DOHH2 (cell line): ENCODE measurements at regions not wholly inside any gene's neighbourhood (a gene's known extent, or its start where the extent isn't known, plus 50 kb on each side); places are given as distances from the start of the nearest gene placed in this dataset.
A peak's percentile ranks its signal among the peaks of the same experiment; 100 is the strongest.

ENCODE experiments used
- H3F3A ChIP-seq: fragments of 200-600 bp; sonication (generic), shearing (Covaris generic); 2 replicates; pipeline ENCODE4 v1.6.0; 2016; ENCODE audit warnings: antibody characterized with exemption, mild to moderate bottlenecking; ENCODE audit not compliant: control insufficient read depth, insufficient read depth
- H3K27ac ChIP-seq: fragments of 200-600 bp; sonication (generic); 2 replicates; pipeline ENCODE4 v1.5.1; 2014; ENCODE audit warnings: low read depth, mild to moderate bottlenecking, low read length, moderate library complexity
- H3K27me3 ChIP-seq: fragments of 200-600 bp; sonication (generic); 2 replicates; pipeline ENCODE4 v1.6.1; 2014; ENCODE audit warnings: mild to moderate bottlenecking, low read length, mixed read lengths; ENCODE audit not compliant: control insufficient read depth
- H3K36me3 ChIP-seq: fragments of 200-600 bp; sonication (generic); 2 replicates; pipeline ENCODE4 v1.6.1; 2014; ENCODE audit warnings: mild to moderate bottlenecking, low read length, moderate library complexity, mixed read lengths; ENCODE audit not compliant: control insufficient read depth
- H3K4me1 ChIP-seq: fragments of 200-600 bp; sonication (generic); 2 replicates; pipeline ENCODE4 v1.6.1; 2014; ENCODE audit warnings: mild to moderate bottlenecking, low read length, mixed read lengths; ENCODE audit not compliant: control insufficient read depth
- H3K4me2 ChIP-seq: fragments of 200-600 bp; sonication (generic); 2 replicates; pipeline ENCODE4 v1.6.0; 2014; ENCODE audit warnings: mild to moderate bottlenecking, low read length, moderate library complexity
- H3K4me3 ChIP-seq: fragments of 200-600 bp; sonication (generic); 2 replicates; pipeline ENCODE4 v1.5.1; 2014; ENCODE audit warnings: mild to moderate bottlenecking, low read length, mixed read lengths
- H3K79me2 ChIP-seq: fragments of 200-600 bp; sonication (generic); 2 replicates; pipeline ENCODE4 v1.6.1; 2014; ENCODE audit warnings: mild to moderate bottlenecking, low read length, mixed read lengths; ENCODE audit not compliant: control insufficient read depth
- H3K9me2 ChIP-seq: fragments of 200-600 bp; sonication (generic); replicated peaks from 2 replicates; pipeline ENCODE4 v1.6.1; 2014; ENCODE audit warnings: mild to moderate bottlenecking, low read length, mixed read lengths; ENCODE audit not compliant: control insufficient read depth
- H3K9me3 ChIP-seq: fragments of 200-600 bp; sonication (generic); 2 replicates; pipeline ENCODE4 v1.6.1; 2014; ENCODE audit warnings: antibody characterized with exemption, low read length, mixed read lengths; ENCODE audit not compliant: control insufficient read depth, insufficient read depth
- H4K20me1 ChIP-seq: fragments of 200-600 bp; sonication (generic); 2 replicates; pipeline ENCODE4 v1.6.0; 2014; ENCODE audit warnings: low read depth, mild to moderate bottlenecking, antibody characterized with exemption, low read length, moderate library complexity; ENCODE audit not compliant: control insufficient read depth, insufficient read depth
- CTCF ChIP-seq: fragments of 200-600 bp; sonication (generic); IDR thresholded peaks from one replicate; pipeline ENCODE4 v1.5.1; 2014; ENCODE audit warnings: antibody characterized with exemption, mild to moderate bottlenecking, low read depth, low read length; ENCODE audit not compliant: poor library complexity, severe bottlenecking
- EZH2phosphoT487 ChIP-seq: fragments of 200-600 bp; sonication (generic); IDR thresholded peaks from 2 replicates; pipeline ENCODE4 v1.6.1; 2017; ENCODE audit warnings: borderline replicate concordance, mild to moderate bottlenecking, antibody characterized with exemption, low read length, moderate library complexity, mixed read lengths

DNA sequence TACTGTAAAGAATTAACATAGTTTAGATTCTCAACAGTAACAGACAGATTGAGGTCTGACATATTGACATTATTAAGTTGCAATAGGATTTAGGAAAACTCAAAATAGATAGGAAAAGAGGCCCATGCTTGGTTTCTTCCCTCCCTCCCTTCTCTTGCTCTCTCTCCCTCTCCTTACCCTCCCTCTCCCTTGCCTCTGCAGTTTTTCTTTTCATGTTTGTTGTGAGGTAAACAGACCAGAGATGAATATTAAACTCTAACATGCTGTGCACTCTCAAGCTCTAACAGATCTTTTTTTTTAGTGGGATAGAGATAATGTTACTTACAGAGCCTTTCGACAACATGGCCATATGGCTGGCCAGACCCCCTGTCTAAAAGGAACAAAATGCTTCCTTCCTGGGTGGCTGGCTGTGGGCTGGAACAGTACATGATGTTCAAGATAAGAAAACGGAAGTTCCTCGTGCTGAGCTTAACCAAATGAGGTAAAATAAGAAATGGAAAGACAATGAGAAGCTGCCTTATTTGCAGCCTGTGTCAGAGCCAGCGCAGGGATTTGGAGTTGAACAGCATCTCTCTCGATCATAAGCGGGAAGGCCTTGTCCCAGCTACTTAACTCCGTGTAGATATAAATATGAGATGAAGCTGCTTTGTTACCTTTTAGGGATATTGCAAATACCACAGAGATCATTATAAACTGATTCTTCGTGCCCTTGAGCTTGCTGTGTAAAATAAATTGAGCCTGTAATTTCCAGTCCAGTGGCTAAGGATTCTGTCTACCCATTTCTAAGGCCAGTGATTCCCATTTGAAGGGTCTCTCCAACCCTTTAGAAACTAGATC lies 391.9 kb upstream of the NPVF start:
- H3K36me3 ChIP-seq: no peaks in the 10 kb centered on the region
- no peaks in the 10 kb centered on the region for H3K27me3 ChIP-seq
- no peaks in the 10 kb centered on the region for H3K9me2 ChIP-seq
- TF ChIP-seq EZH2phosphoT487: no peak
- no peak for TF ChIP-seq CTCF
- peak overlapping the region; percentile 8; the same call in 1 of the 2 replicates for H3K4me3 ChIP-seq
- H3K4me1 ChIP-seq: peaks cover 22% of the 10 kb centered on the region
- no peak overlapping the region for H3K27ac ChIP-seq
- H4K20me1 ChIP-seq: no peaks in the 10 kb centered on the region
- no peaks in the 10 kb centered on the region for H3F3A ChIP-seq
- peak overlapping the region; percentile 52 for H3K4me2 ChIP-seq
- H3K79me2 ChIP-seq: no peaks in the 10 kb centered on the region
- no peaks in the 10 kb centered on the region for H3K9me3 ChIP-seq

DNA sequence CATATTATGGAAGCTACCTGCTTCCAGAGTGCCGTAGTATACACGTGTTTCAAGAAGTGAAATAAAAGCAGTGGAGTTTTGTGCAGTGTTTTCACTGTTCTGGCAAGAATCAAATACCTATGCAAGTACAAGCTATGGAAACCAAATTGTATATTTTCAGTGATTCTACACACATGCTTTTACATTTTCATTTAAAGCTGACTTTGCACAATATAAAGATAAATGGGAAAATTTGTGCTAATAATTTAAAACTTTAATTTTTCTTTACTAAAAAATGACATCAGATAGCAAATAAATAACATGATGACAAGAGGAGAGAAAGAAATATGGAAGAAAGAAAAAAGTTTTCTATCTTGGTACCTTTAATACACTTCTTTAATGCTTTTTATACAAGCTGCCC lies 393.7 kb upstream of the NPVF start:
- no peaks in the 10 kb centered on the region for H3F3A ChIP-seq
- H3K79me2 ChIP-seq: no peaks in the 10 kb centered on the region
- no peaks in the 10 kb centered on the region for H3K27me3 ChIP-seq
- H3K4me2 ChIP-seq: no peak overlapping the region
- H3K9me2 ChIP-seq: no peaks in the 10 kb centered on the region
- no peak overlapping the region for H3K4me3 ChIP-seq
- no peaks in the 10 kb centered on the region for H3K9me3 ChIP-seq
- H3K36me3 ChIP-seq: no peaks in the 10 kb centered on the region
- H4K20me1 ChIP-seq: no peaks in the 10 kb centered on the region
- no peak overlapping the region for H3K27ac ChIP-seq
- peaks cover 28% of the 10 kb centered on the region for H3K4me1 ChIP-seq
- TF ChIP-seq EZH2phosphoT487: no peak
- no peak for TF ChIP-seq CTCF

DNA sequence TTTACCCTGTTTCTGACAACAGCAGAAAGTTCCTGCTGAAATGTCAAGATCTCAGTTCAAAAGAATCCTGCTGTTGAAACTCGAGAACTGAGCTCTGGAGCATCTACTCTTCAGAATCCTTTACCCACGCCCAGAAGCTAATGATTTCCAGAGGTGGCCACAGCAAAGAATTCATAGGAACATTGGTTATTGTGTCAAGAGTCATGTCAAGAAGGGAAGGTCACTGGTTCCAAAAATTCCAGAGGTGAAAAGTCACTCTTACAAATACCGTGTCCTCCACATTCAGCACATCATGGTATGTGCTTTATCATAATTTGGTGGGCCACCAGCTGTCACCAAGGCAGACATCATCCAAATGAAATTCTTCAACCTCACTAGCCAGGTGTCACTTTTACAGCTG lies 394.4 kb upstream of the NPVF start:
- H3K9me2 ChIP-seq: no peaks in the 10 kb centered on the region
- H3K79me2 ChIP-seq: no peaks in the 10 kb centered on the region
- TF ChIP-seq CTCF: no peak
- no peak for TF ChIP-seq EZH2phosphoT487
- no peak overlapping the region for H3K4me2 ChIP-seq
- no peaks in the 10 kb centered on the region for H3K27me3 ChIP-seq
- H3F3A ChIP-seq: no peaks in the 10 kb centered on the region
- H3K9me3 ChIP-seq: no peaks in the 10 kb centered on the region
- H4K20me1 ChIP-seq: no peaks in the 10 kb centered on the region
- H3K27ac ChIP-seq: no peak overlapping the region
- H3K4me3 ChIP-seq: no peak overlapping the region
- H3K36me3 ChIP-seq: no peaks in the 10 kb centered on the region
- peaks cover 28% of the 10 kb centered on the region for H3K4me1 ChIP-seq
